SK-N-SH (cell line): ENCODE measurements at regions not wholly inside any gene's neighbourhood (a gene's known extent, or its start where the extent isn't known, plus 50 kb on each side); places are given as distances from the start of the nearest gene placed in this dataset.

Source experiments
- CTCF ChIA-PET: fragments of 300-600, 350-600 bp; formaldehyde crosslinking; extraction: SDS; loops from one replicate; lab custom pipeline; 2021; lab: Yijun Ruan, JAX
- POLR2A ChIA-PET: fragments of 350-600 bp; sonication (Branson Sonifier 250); formaldehyde crosslinking; extraction: SDS; loops from one replicate; lab custom pipeline; 2020; ENCODE audit warnings: antibody characterized with exemption, inconsistent platforms; lab: Yijun Ruan, JAX
- DNase-seq: peaks from one replicate; pipeline ENCODE4 v3.0.0; 2012
- H2AFZ ChIP-seq: fragments of 200-600 bp; sonication (generic); 2 replicates; pipeline ENCODE4 v1.8.1; 2016; ENCODE audit warnings: antibody characterized with exemption, mild to moderate bottlenecking, low read depth
- H3F3A ChIP-seq: fragments of 200-600 bp; sonication (generic); replicated peaks from 2 replicates; pipeline ENCODE3; 2016; ENCODE audit warnings: antibody characterized with exemption, mild to moderate bottlenecking; ENCODE audit not compliant: insufficient read depth
- H3K27ac ChIP-seq, 2 experiments: fragments of 200-500 bp in 1 of 2; fragments of 200-600 bp in 1 of 2; sonication (Bioruptor generic) in 1 of 2; sonication (generic), shearing (Covaris generic) in 1 of 2; 2 replicates each; pipeline versions ENCODE4 v1.5.1 to v1.6.1; 2014 to 2016; ENCODE audit warnings: low read depth in 2 of 2, inconsistent platforms in 1 of 2, low read length in 1 of 2, mild to moderate bottlenecking in 1 of 2, mixed read lengths in 1 of 2
- H3K27me3 ChIP-seq: fragments of 200-600 bp; sonication (generic), shearing (Covaris generic); 2 replicates; pipeline ENCODE4 v1.6.1; 2016; ENCODE audit warnings: mixed run types; ENCODE audit not compliant: insufficient read depth
- H3K36me3 ChIP-seq, 2 experiments: fragments of 200-500 bp in 1 of 2; fragments of 200-600 bp in 1 of 2; sonication (Bioruptor generic) in 1 of 2; sonication (generic) in 1 of 2; replicated peaks in 1 of 2; 2 replicates each; pipeline versions ENCODE3 to v1.5.1; 2014 to 2016; ENCODE audit warnings: low read length in 1 of 2, mild to moderate bottlenecking in 1 of 2; ENCODE audit not compliant: insufficient read depth in 2 of 2, control insufficient read depth in 1 of 2
- H3K4me1 ChIP-seq, 2 experiments: fragments of 200-500 bp in 1 of 2; fragments of 200-600 bp in 1 of 2; sonication (Bioruptor generic) in 1 of 2; sonication (generic), shearing (Covaris generic) in 1 of 2; 2 replicates each; pipeline versions ENCODE4 v1.5.1 to v1.6.1; 2014 to 2016; ENCODE audit warnings: low read depth in 1 of 2, low read length in 1 of 2, mixed run types in 1 of 2; ENCODE audit not compliant: insufficient read depth in 2 of 2, control insufficient read depth in 1 of 2
- H3K4me2 ChIP-seq: fragments of 200-600 bp; sonication (generic), shearing (Covaris generic); 2 replicates; pipeline ENCODE4 v1.6.1; 2017; ENCODE audit warnings: mixed run types
- H3K4me3 ChIP-seq, 2 experiments: fragments of 200-500 bp in 1 of 2; fragments of 200-600 bp in 1 of 2; sonication (Bioruptor generic) in 1 of 2; sonication (generic), shearing (Covaris generic) in 1 of 2; 2 replicates each; pipeline versions ENCODE4 v1.5.1 to v1.8.1; 2014 to 2016; ENCODE audit warnings: low read depth in 2 of 2, inconsistent platforms in 1 of 2, low read length in 1 of 2, mild to moderate bottlenecking in 1 of 2, mixed read lengths in 1 of 2, moderate library complexity in 1 of 2
- H3K79me2 ChIP-seq: fragments of 200-600 bp; sonication (generic); 2 replicates; pipeline ENCODE4 v1.8.1; 2017; ENCODE audit warnings: mild to moderate bottlenecking; ENCODE audit not compliant: insufficient read depth
- H3K9ac ChIP-seq: fragments of 200-600 bp; sonication (generic); 2 replicates; pipeline ENCODE4 v1.6.1; 2017; ENCODE audit warnings: mixed run types
- H3K9me2 ChIP-seq: fragments of 200-600 bp; sonication (generic); 2 replicates; pipeline ENCODE4 v1.6.1; 2017; ENCODE audit warnings: mixed run types
- H3K9me3 ChIP-seq: fragments of 200-600 bp; sonication (generic); 2 replicates; pipeline ENCODE4 v1.6.1; 2017; ENCODE audit warnings: mixed run types, mild to moderate bottlenecking, moderate library complexity
- H4K20me1 ChIP-seq: fragments of 200-600 bp; sonication (generic); 2 replicates; pipeline ENCODE4 v1.6.1; 2017; ENCODE audit warnings: mild to moderate bottlenecking, mixed run types; ENCODE audit not compliant: insufficient read depth
- CHD2 ChIP-seq: fragments of 150-350 bp; IDR thresholded peaks from 2 replicates; pipeline ENCODE4 v1.6.1; 2018; ENCODE audit warnings: low read length; ENCODE audit not compliant: partially characterized antibody
- EZH2phosphoT487 ChIP-seq: fragments of 200-600 bp; sonication (generic); IDR thresholded peaks from 2 replicates; pipeline ENCODE4 v1.6.1; 2017; ENCODE audit warnings: low read depth, mixed run types, mild to moderate bottlenecking, antibody characterized with exemption, moderate library complexity, borderline replicate concordance
- FOSL2 ChIP-seq: IDR thresholded peaks from 2 replicates; pipeline ENCODE4 v1.4.0; 2012; ENCODE audit warnings: low read depth, mild to moderate bottlenecking, moderate library complexity, borderline replicate concordance
- NFIC ChIP-seq: IDR thresholded peaks from 2 replicates; pipeline ENCODE4 v1.4.0; 2012; ENCODE audit warnings: borderline replicate concordance
- RCOR1 ChIP-seq: fragments of 150-350 bp; IDR thresholded peaks from 2 replicates; pipeline ENCODE4 v1.6.1; 2017; ENCODE audit warnings: antibody characterized with exemption, low read length
- RXRA ChIP-seq: IDR thresholded peaks from 2 replicates; pipeline ENCODE4 v1.4.0; 2012; ENCODE audit warnings: low read depth, mild to moderate bottlenecking, borderline replicate concordance
- TAF1 ChIP-seq: IDR thresholded peaks from 2 replicates; pipeline ENCODE4 v1.6.1; 2012; ENCODE audit warnings: low read depth, mild to moderate bottlenecking, low read length, moderate library complexity, borderline replicate concordance
- TCF12 ChIP-seq: IDR thresholded peaks from 2 replicates; pipeline ENCODE4 v1.4.0; 2012
- TEAD4 ChIP-seq: IDR thresholded peaks from 2 replicates; pipeline ENCODE4 v1.4.0; 2012; ENCODE audit warnings: mild to moderate bottlenecking, borderline replicate concordance; ENCODE audit not compliant: insufficient read depth
- WGBS: methylation state at CpG from one replicate; pipeline ENCODE4 v1.1.6; 2017; ENCODE audit warnings: low lambda C conversion rate; 5-methylcytosine and 5-hydroxymethylcytosine counted together
- TF ChIP-seq, protein P1 (sequence below): fragments of 150-350 bp; IDR thresholded peaks from 2 replicates; pipeline ENCODE4 v1.6.1; 2016; ENCODE audit warnings: mild to moderate bottlenecking, low read depth, low read length
- TF ChIP-seq, protein P2 (sequence below): fragments of 150-350 bp; IDR thresholded peaks from 2 replicates; pipeline ENCODE4 v1.6.1; 2017; ENCODE audit warnings: antibody characterized with exemption, low read length, low read depth, borderline replicate concordance
- TF ChIP-seq, protein P3 (sequence below): IDR thresholded peaks from 2 replicates; pipeline ENCODE4; 2012
- TF ChIP-seq, protein P4 (sequence below): IDR thresholded peaks from 2 replicates; pipeline ENCODE4 v1.4.0; 2012; ENCODE audit warnings: low read depth

DNA sequence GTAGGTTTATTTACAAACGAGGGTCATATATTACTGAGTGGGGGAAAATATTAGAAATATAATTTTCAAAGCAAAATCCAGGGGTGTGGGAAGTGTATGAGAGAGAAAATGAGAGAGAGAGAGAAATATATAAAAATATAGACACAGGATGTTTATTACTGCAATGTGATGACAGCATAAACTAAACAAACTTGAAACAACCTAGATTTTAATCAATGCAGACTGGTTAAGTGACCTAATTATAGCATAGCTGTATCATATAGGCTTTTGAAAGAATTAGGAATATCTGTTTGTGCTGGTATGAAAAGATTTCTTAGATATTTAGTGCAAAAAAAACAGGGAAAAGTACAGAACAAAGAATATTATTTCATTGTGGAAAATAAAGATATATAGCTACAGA, 280.5 kb downstream of the ACTL7B start:
- H3K9ac ChIP-seq: no peak overlapping the region
- H3K4me3 ChIP-seq: no peak overlapping the region
- H2AFZ ChIP-seq: no peak overlapping the region
- no peak overlapping the region for H3K27ac ChIP-seq
- H3K79me2 ChIP-seq: no peaks in the 10 kb centered on the region
- POLR2A ChIA-PET: no interaction called here
- WGBS: 0% methylated on average over 1 of the region's 1 CpG
- no peak for DNase-seq
- H3K9me2 ChIP-seq: no peaks in the 10 kb centered on the region
- no peaks in the 10 kb centered on the region for H3K9me3 ChIP-seq
- no peaks in the 10 kb centered on the region for H3F3A ChIP-seq
- CTCF ChIA-PET: interaction anchor here (0.7 to 1.5 kb wide), 2 partner anchors 10 to 299 kb away, joined by 3 read pairs; no protein-coding TSS in a partner anchor
- H3K36me3 ChIP-seq: no peaks in the 10 kb centered on the region
- H3K4me2 ChIP-seq: no peak overlapping the region
- TF ChIP-seq, protein P1, sequence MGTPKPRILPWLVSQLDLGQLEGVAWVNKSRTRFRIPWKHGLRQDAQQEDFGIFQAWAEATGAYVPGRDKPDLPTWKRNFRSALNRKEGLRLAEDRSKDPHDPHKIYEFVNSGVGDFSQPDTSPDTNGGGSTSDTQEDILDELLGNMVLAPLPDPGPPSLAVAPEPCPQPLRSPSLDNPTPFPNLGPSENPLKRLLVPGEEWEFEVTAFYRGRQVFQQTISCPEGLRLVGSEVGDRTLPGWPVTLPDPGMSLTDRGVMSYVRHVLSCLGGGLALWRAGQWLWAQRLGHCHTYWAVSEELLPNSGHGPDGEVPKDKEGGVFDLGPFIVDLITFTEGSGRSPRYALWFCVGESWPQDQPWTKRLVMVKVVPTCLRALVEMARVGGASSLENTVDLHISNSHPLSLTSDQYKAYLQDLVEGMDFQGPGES: no peak
- TF ChIP-seq TAF1 (no peak), TEAD4 (no peak), EZH2phosphoT487 (no peak), TCF12 (no peak)
- TF ChIP-seq, protein P2, sequence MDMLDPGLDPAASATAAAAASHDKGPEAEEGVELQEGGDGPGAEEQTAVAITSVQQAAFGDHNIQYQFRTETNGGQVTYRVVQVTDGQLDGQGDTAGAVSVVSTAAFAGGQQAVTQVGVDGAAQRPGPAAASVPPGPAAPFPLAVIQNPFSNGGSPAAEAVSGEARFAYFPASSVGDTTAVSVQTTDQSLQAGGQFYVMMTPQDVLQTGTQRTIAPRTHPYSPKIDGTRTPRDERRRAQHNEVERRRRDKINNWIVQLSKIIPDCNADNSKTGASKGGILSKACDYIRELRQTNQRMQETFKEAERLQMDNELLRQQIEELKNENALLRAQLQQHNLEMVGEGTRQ: no peak
- TF ChIP-seq, protein P3, sequence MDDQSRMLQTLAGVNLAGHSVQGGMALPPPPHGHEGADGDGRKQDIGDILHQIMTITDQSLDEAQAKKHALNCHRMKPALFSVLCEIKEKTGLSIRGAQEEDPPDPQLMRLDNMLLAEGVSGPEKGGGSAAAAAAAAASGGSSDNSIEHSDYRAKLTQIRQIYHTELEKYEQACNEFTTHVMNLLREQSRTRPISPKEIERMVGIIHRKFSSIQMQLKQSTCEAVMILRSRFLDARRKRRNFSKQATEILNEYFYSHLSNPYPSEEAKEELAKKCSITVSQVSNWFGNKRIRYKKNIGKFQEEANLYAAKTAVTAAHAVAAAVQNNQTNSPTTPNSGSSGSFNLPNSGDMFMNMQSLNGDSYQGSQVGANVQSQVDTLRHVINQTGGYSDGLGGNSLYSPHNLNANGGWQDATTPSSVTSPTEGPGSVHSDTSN: no peak
- TF ChIP-seq, all 33 proteins: peak for 0
- Histone ChIP-seq H4K20me1 (no peaks in the 10 kb centered on the region), H3K4me1 (no peaks in the 10 kb centered on the region), H3K27me3 (peaks cover 35% of the 10 kb centered on the region; the same call in 1 of the 2 replicates)

DNA sequence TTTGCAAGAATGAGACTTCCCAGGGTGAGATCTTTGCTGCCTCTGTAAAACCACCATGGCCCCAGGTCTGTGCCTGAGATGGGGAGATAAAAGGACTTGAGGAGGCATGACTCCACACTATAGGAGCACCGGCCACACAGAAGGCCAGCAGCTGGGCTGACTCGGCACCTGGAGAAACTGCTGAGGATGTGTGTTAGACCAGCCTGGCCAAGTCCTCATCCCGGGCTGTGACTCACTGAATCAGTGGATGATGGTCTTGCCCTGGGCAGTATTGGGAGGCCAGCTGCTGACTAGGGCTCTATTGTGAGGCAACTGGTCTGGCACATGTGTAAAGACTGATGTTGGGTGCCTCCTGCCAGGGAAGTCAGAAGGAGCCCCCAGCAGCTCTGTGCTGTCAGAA, 286.2 kb downstream of the ACTL7B start:
- Histone ChIP-seq H3K36me3 (no peaks in the 10 kb centered on the region), H4K20me1 (no peaks in the 10 kb centered on the region), H3K79me2 (no peaks in the 10 kb centered on the region), H3F3A (no peaks in the 10 kb centered on the region), H3K4me3 (no peak overlapping the region), H3K9me2 (no peaks in the 10 kb centered on the region), H3K4me2 (no peak overlapping the region), H3K4me1 (no peaks in the 10 kb centered on the region), H3K27me3 (peaks cover 18% of the 10 kb centered on the region), H3K9ac (no peak overlapping the region), H3K27ac (no peak overlapping the region), H2AFZ (no peak overlapping the region), H3K9me3 (no peaks in the 10 kb centered on the region)
- ChIA-PET POLR2A (no interaction called here), CTCF (interaction anchor here (1.1 to 6.3 kb wide), 2 partner anchors 9 to 1105 kb away, joined by 5 to 49 read pairs; no protein-coding TSS in a partner anchor)
- TF ChIP-seq NFIC (no peak), RXRA (no peak), TCF12 (no peak), CHD2 (no peak), FOSL2 (no peak), RCOR1 (no peak)
- TF ChIP-seq, protein P1: no peak
- TF ChIP-seq, protein P4, sequence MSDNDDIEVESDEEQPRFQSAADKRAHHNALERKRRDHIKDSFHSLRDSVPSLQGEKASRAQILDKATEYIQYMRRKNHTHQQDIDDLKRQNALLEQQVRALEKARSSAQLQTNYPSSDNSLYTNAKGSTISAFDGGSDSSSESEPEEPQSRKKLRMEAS: no peak
- TF ChIP-seq, protein P3: no peak
- WGBS: 30% methylated on average over 2 of the region's 3 CpGs
- DNase-seq: no peak
